Suppressor macrophage treated with lipopolysaccharide for 1 hour (primary cell): ENCODE measurements at regions not wholly inside any gene's neighbourhood (a gene's known extent, or its start where the extent isn't known, plus 50 kb on each side); places are given as distances from the start of the nearest gene placed in this dataset.

ENCODE experiments used
- DNase-seq, 3 donors: peaks; one replicate each; pipeline ENCODE4 v3.0.0-alpha.2; 2020 to 2022

- peak; percentile 65 to 94 (median 94) for DNase-seq
These were observed 378.4 kb upstream of the AGTR1 start for GRCh38 chr3:148319161-148319915.

GRCh38 chr3:148319960-148320359, 377.7 kb upstream of the AGTR1 start:
- peak in 1 of 3 donors; percentile 22 for DNase-seq

GRCh38 chr3:148329481-148330235, 368.0 kb upstream of the AGTR1 start:
- DNase-seq, result no peak

DNA sequence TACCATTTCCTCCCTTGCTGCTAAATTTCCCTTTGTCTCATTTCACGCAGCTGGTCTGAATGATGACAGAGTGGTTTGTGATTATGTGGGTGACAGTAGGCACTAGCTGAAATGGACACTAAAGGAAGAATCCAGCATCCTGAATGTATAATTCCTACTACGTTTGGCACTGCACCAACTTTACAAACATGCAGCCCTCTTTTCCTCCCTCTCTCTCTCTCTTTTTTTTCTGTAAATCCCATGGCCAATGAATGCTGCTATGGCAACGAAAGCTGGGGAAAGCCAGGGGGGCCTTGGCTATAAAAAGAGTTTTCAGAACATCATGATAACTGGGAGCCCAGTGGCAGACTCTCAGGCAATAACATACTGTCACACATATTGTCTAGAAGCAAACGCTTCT, 367.2 kb upstream of the AGTR1 start:
- no peak for DNase-seq

DNA sequence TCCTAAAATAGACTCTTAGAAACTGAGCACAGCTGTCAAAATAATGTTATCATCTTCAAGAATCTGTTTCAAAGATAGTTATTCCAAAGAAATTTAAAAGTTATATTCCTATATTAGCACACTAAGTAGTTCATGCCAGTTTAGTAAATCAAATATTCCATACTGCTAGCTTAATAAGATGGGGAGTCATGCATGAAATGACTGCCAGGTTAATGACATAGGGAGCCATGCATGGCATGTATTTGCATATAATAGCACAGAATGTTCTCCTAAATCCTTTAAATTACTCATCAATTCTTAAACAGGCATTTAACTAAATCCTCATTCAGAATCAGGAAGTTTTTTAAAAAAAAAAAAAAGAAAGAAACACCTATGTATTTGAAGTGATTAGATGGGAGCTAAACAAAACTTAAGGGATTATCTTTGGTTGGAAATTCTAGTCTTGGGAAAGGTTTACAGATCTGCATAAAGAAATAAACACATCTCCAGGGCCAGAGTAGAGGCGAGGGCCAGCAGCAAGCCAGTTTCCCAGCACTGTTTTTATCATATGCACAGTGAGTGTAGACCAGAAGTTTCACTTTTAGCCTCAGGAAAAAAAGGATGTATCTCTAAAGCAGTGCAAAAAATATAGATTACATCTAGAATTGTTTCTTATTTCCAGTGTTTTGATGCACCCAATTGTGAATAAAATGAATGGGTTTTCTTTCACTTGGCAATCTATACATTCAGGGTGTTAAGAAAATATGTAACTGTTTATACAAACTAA, 366.4 kb upstream of the AGTR1 start:
- no peak for DNase-seq

GRCh38 chr3:148332509-148332908, 365.2 kb upstream of the AGTR1 start:
- DNase-seq, result no peak

- no peak for DNase-seq
These were observed 364.6 kb upstream of the AGTR1 start for GRCh38 chr3:148333091-148333490.

DNA sequence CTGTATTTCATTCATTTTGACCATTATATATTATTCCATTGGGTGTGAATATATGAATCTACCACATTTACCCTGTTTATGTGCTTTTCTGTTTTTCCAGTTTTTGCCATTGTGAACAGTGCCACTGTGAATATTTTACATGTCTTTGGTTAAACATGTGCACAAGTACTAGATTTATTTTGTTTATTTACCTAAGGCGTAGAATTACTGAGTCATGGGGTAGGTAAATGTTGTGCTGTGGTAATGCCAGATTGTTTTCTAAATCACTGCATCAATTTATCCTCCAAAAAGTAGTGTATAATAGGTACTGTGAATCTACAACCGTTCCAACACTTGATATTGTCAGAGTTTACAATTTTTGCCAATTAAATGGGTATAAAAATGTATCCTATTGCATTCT, 362.1 kb upstream of the AGTR1 start:
- DNase-seq, result no peak

DNA sequence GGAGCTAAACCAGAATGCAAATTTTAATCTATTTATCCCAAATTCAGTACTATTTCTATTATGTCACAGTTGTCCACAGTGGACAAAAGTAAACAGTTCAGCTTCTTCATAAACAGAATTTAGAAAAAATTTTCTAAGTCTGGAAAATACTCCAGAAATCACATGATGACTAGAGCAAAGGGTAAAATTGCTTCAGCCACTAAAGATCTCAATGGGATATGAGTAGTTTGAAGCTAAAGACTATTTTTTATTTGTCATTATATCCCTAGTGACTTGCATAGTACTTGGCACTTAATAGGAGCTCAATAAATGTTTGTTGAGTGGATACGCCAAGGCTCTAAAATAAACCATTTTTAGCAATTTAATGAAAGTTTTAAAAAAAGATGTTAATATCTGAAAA, 354.3 kb upstream of the AGTR1 start:
- no peak for DNase-seq

GRCh38 chr3:148344521-148344920, 353.2 kb upstream of the AGTR1 start:
- DNase-seq, result no peak

- DNase-seq, result no peak
These were observed 337.7 kb upstream of the AGTR1 start for GRCh38 chr3:148360051-148360450.

DNA sequence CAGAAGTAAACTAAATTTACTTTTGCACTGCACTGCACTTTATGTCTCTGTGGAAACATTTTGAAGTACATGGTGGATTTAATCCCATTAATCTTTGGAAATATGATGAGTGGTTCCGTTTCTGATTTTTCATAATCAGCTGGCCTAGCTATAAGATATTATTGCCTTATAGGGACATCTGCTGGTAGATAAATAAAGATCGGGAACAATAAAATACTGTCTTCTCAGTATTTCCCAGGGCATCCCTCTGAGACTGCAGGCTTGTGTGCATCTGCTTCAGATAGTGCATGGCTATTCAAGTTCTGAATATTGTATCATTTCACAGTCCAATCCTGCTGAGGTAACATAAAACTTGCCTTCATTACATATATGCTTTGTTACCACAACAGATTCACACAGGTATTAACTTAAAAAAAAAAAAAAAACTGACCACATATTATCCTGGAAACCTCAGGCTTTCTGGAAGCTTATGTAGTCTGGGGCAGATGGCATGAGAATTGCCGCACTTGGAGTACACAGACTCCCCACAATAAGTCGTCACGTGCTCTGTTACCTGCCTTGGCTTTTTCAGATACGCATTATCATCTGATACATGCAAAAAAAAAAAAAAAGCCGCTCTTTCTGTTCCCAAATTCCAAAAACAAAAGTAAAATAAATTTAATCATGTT, 330.8 kb upstream of the AGTR1 start:
- DNase-seq, result peak; percentile 14 to 42 (median 39)

DNA sequence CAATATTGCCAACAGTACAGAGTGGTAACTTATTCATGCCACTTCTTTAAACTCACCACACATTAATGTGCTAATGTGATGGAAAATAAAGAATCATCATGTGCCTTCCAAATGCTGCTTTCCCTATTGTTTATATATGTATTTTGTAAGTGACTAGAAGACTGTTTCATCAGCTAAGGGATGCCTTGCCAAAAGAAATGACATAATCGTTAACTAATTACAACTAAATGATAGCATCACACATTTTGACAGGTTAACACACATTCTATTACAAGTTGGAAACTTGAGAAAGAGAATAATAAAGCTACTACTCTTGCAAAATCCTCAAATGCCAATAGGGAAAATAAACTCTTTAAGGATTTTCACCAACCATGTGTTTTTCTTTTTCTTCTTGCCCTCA, 329.9 kb upstream of the AGTR1 start:
- DNase-seq, result no peak

DNA sequence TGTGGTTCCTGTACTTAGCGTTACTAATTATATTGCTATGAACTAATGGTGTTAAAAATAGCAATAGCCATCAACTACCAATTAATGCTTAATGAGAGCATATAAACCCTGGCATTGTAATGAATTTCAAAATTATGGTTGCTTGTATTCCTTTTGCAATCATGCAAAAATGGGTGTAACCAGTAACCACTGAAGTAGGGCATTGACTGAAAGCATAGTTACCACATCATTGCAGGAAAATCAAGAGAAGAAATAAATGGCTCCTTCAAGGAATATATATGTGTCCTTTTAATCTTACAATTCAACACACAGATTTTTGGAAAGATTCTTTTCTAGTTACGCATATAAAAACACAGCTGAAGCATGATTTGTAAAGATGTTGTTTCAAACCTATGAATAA, 328.3 kb upstream of the AGTR1 start:
- DNase-seq, result no peak

- no peak for DNase-seq
These were observed 325.4 kb upstream of the AGTR1 start for GRCh38 chr3:148372206-148372875.

GRCh38 chr3:148373961-148374360, 323.7 kb upstream of the AGTR1 start:
- DNase-seq, result no peak

DNA sequence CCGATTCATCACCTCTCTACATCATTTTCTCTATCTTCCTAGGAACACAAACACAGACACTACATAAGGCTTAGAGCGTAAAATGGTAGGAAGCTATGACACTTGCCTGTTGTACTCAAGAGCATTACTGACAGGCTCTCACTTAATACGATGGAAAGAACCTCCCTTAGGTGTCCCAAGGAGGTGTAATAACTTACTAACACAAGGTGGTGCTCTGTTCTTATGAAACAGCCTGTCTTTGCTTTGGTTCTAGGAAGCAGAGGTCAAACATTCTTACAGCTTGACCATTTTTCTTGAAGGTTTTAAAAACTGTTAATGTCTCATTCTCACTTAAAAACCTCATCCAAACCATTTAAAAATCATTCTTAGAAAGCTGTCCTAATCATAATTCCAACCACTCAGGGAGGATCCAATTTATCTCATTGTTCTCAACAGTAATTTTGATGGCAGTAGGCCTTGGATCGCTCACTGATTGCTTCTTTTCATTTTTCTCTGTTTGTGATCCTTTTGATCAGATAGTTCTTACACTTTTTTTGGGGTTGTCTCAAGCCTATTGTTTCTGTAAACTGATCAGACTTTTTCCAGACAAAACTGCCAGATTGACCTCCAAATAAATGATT, 317.8 kb upstream of the AGTR1 start:
- peak in 2 of 3 donors; percentile 8 to 9 for DNase-seq

- no peak for DNase-seq
These were observed 316.7 kb upstream of the AGTR1 start for GRCh38 chr3:148381051-148381450.

GRCh38 chr3:148389916-148390315, 307.8 kb upstream of the AGTR1 start:
- no peak for DNase-seq

- DNase-seq, result no peak
These were observed 301.9 kb upstream of the AGTR1 start for GRCh38 chr3:148395821-148396220.

DNA sequence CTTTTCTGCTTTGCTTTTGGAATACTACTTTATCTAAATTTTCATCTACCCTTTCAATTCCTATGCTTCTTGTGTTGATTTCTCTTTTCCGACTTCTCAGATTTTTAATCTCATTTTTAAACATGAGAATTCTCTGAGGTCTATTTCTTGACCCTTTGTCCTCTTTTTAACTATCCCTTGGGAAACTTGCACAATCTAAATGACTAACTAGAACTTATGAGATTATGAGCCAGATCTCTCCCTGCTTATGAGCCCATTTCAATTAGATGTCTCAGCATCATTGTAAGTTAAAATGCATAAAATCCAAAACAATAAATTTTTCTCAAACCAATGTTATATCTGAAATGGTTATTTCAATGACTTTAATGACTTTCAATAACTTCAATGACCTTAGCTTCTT, 296.9 kb upstream of the AGTR1 start:
- no peak for DNase-seq

GRCh38 chr3:148408667-148409066, 289.0 kb upstream of the AGTR1 start:
- DNase-seq, result no peak
